Spleen (tissue), 7 donors: ENCODE measurements at regions not wholly inside any gene's neighbourhood (a gene's known extent, or its start where the extent isn't known, plus 50 kb on each side); places are given as distances from the start of the nearest gene placed in this dataset.

ENCODE experiments used
- POLR2AphosphoS5 ChIP-seq, 3 donors: sonication (generic); formaldehyde crosslinking; IDR thresholded peaks; one replicate each; pipeline ENCODE4 v1.5.1; 2017; ENCODE audit warnings: antibody characterized with exemption in 3 of 3
- TF ChIP-seq, protein P1 (sequence below), 11 experiments: fragments of 200-600 bp in 7 of 11; fragments of 450-650 bp in 4 of 11; sonication (generic) in 4 of 11; IDR thresholded peaks in 8 of 11; conservative IDR thresholded peaks in 3 of 11; 1 replicate in 7 of 11; 2 replicates in 4 of 11; pipeline versions ENCODE4 v1.4.0 to v1.8.0; 2016 to 2021; ENCODE audit warnings: antibody characterized with exemption in 11 of 11, inconsistent platforms in 4 of 11, mild to moderate bottlenecking in 1 of 11
- donor health status: DM: no; HTN: no; CAD: no; lungs with moderate emphysema.
- donor health status: DM: no; HTN: no; CAD: no.
- donor health status: DM: no; HTN: no; CAD: no.

DNA sequence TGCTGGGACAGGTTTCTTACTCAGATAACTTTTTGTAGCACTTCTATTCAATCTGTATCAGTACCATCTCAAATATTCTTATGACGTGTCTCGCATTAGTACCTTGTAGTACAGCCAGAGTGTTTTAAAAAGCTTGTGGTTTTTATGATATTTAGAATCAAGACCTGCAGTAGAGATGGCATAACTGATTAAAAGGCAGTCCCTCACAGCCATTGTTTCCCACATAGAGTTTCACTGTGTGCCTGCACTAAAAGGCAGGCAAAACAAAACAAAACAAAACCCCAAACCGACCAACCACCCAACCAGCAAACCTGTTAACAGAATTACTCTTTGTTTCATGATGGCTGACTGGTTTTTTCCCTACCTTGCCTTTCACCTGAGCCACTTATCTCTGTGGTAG is 221.3 kb upstream of the DGKB start:
- TF ChIP-seq, protein P1, sequence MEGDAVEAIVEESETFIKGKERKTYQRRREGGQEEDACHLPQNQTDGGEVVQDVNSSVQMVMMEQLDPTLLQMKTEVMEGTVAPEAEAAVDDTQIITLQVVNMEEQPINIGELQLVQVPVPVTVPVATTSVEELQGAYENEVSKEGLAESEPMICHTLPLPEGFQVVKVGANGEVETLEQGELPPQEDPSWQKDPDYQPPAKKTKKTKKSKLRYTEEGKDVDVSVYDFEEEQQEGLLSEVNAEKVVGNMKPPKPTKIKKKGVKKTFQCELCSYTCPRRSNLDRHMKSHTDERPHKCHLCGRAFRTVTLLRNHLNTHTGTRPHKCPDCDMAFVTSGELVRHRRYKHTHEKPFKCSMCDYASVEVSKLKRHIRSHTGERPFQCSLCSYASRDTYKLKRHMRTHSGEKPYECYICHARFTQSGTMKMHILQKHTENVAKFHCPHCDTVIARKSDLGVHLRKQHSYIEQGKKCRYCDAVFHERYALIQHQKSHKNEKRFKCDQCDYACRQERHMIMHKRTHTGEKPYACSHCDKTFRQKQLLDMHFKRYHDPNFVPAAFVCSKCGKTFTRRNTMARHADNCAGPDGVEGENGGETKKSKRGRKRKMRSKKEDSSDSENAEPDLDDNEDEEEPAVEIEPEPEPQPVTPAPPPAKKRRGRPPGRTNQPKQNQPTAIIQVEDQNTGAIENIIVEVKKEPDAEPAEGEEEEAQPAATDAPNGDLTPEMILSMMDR (IDR thresholded peaks at IDR 0.05 in 8 of 11, conservative IDR thresholded peaks at IDR 0.05 in 3 of 11): no peak
- no peak for TF ChIP-seq POLR2AphosphoS5 (IDR thresholded peaks at IDR 0.05)
